ENCODE measurements at regions not wholly inside any gene's neighbourhood (a gene's known extent, or its start where the extent isn't known, plus 50 kb on each side); places are given as distances from the start of the nearest gene placed in this dataset.

DNA sequence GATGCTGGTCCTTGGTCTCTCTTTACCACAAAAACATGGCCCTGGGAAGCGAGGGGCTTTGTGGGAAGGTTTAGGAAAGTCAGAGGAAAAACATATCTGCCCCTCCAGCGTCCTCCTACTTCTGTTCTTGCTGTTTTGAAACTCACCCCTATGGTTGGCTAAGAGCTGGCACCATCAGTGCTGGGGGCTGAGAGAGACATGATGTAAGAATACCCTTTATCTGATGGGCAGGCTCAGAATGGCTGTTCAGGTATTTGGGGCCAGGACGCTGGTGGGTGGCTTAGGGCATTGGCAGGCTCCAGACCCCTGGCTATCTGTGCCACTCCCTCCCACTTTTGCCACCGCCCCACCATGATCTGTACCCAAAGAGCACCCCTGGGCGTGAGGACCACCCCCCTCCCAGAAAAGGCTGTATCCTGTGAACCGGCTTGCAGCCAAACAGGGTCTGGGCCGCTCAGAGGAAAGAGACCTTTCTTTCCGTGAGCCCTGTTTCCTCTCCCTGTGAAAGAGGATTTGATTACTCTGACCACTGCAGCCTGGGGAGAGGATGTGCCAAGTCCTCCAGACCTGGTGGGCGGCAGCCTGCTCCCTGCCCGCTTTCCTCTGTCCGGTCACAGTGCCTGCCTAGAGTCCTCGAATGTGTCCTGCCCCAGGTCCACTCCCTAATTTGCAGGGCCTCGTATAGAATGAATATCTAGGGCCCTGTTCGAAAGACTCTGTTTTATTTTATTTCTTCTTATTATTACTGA, 61.3 kb upstream of the SLC6A6 start:
- Histone ChIP-seq H3K36me3 (ENCODE audit: insufficient read depth, low read length) (no peaks in the 10 kb centered on the region), H3K9me2 (ENCODE audit: low read depth, low read length) (no peaks in the 10 kb centered on the region)

DNA sequence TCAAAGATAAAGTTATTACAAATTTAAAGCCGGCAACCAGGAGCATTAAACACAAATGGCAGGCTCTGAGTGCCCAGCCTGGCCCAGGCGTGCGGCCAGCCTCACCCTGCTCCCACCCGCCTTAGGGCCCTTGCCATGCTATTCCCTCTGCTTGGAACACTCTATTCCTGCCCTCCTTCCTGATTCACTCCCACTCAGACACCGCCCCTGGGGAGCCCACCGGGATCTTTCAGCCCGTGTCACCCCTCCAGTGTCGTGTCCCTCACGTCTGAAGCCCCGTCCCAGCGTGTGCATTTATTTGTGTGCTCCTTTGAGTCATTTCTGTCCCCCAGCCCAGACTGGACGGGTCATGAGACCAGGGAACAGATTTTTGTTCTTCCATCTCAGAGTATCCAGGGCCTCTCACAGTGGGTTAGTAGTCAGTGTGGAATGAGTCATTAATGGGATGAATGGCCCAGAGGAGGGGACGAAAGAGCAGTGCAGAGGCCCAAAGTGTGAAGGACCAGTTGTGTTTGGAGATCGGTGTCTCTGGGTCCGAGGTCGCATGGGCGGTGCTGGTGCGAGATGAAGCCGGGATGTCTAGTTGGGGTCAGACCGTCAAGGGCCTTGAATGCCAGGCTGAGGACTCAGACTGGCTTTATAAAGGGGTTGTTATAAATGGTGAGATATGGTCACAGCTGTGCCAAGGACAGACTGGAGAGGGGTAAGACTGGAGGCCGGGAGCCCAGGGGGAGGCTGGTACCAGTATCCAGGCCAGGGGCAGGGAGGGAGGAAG, 58.9 kb upstream of the SLC6A6 start:
- H3K27ac ChIP-seq (ENCODE audit: low read depth, low read length, poor library complexity, severe bottlenecking) = no peak overlapping the region
- no peak overlapping the region for H2AFZ ChIP-seq (ENCODE audit: low read length)
- no peaks in the 10 kb centered on the region for H3K9me2 ChIP-seq (ENCODE audit: low read depth, low read length)
- no peaks in the 10 kb centered on the region for H3K4me1 ChIP-seq (ENCODE audit: insufficient read depth, low read length, severe bottlenecking)
- H4K20me1 ChIP-seq (ENCODE audit: insufficient read depth, low read length) = no peaks in the 10 kb centered on the region
- no peaks in the 10 kb centered on the region for H3K79me2 ChIP-seq (ENCODE audit: insufficient read depth, low read length)
- H3K36me3 ChIP-seq (ENCODE audit: insufficient read depth, low read length) = no peaks in the 10 kb centered on the region
- no peaks in the 10 kb centered on the region for H3K9me3 ChIP-seq (ENCODE audit: low read length)
- no peaks in the 10 kb centered on the region for H3F3A ChIP-seq (ENCODE audit: insufficient read depth, low read length)
- H3K4me2 ChIP-seq (ENCODE audit: low read length) = no peak overlapping the region
- H3K9ac ChIP-seq (ENCODE audit: low read length) = no peak overlapping the region
- 0 out of 2 replicates have a peak, but pooled peaks cover 5% of the 10 kb centered on the region for H3K27me3 ChIP-seq (ENCODE audit: insufficient read depth, low read length)
- no peak overlapping the region for H3K4me3 ChIP-seq (ENCODE audit: low read depth, low read length, poor library complexity, severe bottlenecking)
- no peak for TF ChIP-seq EZH2 (IDR thresholded peaks at IDR 0.05; ENCODE audit: borderline replicate concordance, low read length)
- TF ChIP-seq, protein P1, sequence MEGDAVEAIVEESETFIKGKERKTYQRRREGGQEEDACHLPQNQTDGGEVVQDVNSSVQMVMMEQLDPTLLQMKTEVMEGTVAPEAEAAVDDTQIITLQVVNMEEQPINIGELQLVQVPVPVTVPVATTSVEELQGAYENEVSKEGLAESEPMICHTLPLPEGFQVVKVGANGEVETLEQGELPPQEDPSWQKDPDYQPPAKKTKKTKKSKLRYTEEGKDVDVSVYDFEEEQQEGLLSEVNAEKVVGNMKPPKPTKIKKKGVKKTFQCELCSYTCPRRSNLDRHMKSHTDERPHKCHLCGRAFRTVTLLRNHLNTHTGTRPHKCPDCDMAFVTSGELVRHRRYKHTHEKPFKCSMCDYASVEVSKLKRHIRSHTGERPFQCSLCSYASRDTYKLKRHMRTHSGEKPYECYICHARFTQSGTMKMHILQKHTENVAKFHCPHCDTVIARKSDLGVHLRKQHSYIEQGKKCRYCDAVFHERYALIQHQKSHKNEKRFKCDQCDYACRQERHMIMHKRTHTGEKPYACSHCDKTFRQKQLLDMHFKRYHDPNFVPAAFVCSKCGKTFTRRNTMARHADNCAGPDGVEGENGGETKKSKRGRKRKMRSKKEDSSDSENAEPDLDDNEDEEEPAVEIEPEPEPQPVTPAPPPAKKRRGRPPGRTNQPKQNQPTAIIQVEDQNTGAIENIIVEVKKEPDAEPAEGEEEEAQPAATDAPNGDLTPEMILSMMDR (IDR thresholded peaks at IDR 0.05; ENCODE audit: low read length) = no peak

More for the DNA sequence above, 61.3 kb upstream of the SLC6A6 start:
- Histone ChIP-seq H3K4me3 (ENCODE audit: low read depth, low read length, poor library complexity, severe bottlenecking) (no peak overlapping the region), H3F3A (ENCODE audit: insufficient read depth, low read length) (no peaks in the 10 kb centered on the region), H3K4me1 (ENCODE audit: insufficient read depth, low read length, severe bottlenecking) (peaks cover 4% of the 10 kb centered on the region), H3K4me2 (ENCODE audit: low read length) (no peak overlapping the region), H4K20me1 (ENCODE audit: insufficient read depth, low read length) (no peaks in the 10 kb centered on the region), H3K79me2 (ENCODE audit: insufficient read depth, low read length) (no peaks in the 10 kb centered on the region), H3K9ac (ENCODE audit: low read length) (no peak overlapping the region), H2AFZ (ENCODE audit: low read length) (no peak overlapping the region), H3K9me3 (ENCODE audit: low read length) (no peaks in the 10 kb centered on the region), H3K27ac (ENCODE audit: low read depth, low read length, poor library complexity, severe bottlenecking) (no peak overlapping the region), H3K27me3 (ENCODE audit: insufficient read depth, low read length) (0 out of 2 replicates have a peak, but pooled peaks cover 5% of the 10 kb centered on the region)
- TF ChIP-seq, protein P1 (IDR thresholded peaks at IDR 0.05; ENCODE audit: low read length) = no peak
- TF ChIP-seq EZH2 (IDR thresholded peaks at IDR 0.05; ENCODE audit: borderline replicate concordance, low read length) = no peak

DNA sequence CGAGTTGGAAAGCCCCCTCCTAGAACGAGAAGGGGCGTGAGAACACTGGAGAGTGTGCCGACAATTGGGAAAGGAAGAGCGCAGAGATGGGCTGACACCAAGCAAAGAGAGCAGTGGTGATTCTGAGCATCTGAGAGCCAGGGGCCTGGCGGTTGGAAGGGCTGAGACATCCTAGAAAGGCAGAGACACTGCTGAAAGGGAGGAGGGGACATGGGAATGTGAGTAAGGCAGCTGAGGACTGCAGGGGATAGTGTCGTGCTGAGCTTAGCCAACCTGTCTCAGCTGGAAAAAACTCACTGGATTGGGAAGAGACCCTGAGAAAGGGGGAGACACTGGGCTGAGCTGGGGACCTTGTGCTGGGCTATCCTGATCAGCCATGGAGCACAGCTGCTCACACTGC, 58.1 kb upstream of the SLC6A6 start:
- H3K4me1 ChIP-seq (ENCODE audit: insufficient read depth, low read length, severe bottlenecking) = no peaks in the 10 kb centered on the region
- no peak overlapping the region for H3K9ac ChIP-seq (ENCODE audit: low read length)
- H3K27me3 ChIP-seq (ENCODE audit: insufficient read depth, low read length) = 0 out of 2 replicates have a peak, but pooled peaks cover 5% of the 10 kb centered on the region
- H3K9me2 ChIP-seq (ENCODE audit: low read depth, low read length) = no peaks in the 10 kb centered on the region
- no peak for TF ChIP-seq EZH2 (IDR thresholded peaks at IDR 0.05; ENCODE audit: borderline replicate concordance, low read length)
- TF ChIP-seq, protein P1 (IDR thresholded peaks at IDR 0.05; ENCODE audit: low read length) = no peak
- H3K27ac ChIP-seq (ENCODE audit: low read depth, low read length, poor library complexity, severe bottlenecking) = no peak overlapping the region
- no peak overlapping the region for H2AFZ ChIP-seq (ENCODE audit: low read length)
- no peaks in the 10 kb centered on the region for H3K9me3 ChIP-seq (ENCODE audit: low read length)
- no peaks in the 10 kb centered on the region for H4K20me1 ChIP-seq (ENCODE audit: insufficient read depth, low read length)
- H3K79me2 ChIP-seq (ENCODE audit: insufficient read depth, low read length) = no peaks in the 10 kb centered on the region
- no peaks in the 10 kb centered on the region for H3F3A ChIP-seq (ENCODE audit: insufficient read depth, low read length)
- no peak overlapping the region for H3K4me3 ChIP-seq (ENCODE audit: low read depth, low read length, poor library complexity, severe bottlenecking)
- H3K4me2 ChIP-seq (ENCODE audit: low read length) = no peak overlapping the region
- no peaks in the 10 kb centered on the region for H3K36me3 ChIP-seq (ENCODE audit: insufficient read depth, low read length)
